ENCODE measurements at regions not wholly inside any gene's neighbourhood (a gene's known extent, or its start where the extent isn't known, plus 50 kb on each side); places are given as distances from the start of the nearest gene placed in this dataset.
"Not testable (repeated sequence)": the region's sequence is repeated elsewhere in the genome, so short reads cannot be mapped to it uniquely, and the experiment has no call there.

DNA sequence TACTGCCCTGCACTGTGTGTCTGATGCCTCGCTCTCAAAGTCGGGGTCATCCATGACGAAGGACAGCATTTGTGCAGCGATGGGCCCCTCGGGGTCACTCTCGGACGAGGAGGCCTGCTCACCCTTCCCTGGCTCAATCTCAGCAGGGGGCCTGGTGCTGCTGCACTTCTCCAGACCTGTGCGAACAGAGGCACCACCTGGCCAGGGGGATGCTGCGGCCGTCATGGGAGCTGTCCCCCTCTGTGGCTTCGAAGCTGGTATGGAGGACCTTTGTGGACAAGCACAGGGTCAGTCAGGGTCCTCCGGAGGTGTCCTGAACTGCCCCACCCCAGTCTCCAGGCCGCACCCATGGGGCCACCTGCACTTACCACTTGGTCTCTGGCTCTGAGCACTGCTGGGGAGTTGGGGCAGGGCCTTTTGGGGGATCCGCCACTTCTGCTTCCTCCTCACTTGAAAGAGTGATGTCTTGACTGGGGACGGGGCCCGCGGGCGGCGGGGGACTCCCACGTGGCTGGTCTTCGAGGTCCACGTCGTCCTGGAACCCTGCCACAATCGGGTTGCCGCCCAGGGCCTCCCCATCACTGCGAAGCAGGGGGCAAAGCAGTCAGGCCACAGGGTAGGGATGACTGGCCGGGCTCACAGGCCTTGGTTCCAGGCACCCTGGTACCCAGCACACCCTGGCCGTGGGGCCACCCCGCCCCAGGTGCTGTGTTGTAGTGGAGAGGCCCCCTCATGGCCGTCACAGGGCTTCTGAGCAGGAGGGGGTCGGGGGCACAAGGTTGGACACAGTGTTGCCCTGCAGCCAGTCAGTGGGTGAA is 306.7 kb downstream of the CCDC74A start:
- H3K4me3 ChIP-seq (ENCODE audit: low read depth in 1 of 3, low read length in 3 of 3); H3K4me1 ChIP-seq (ENCODE audit: control insufficient read depth in 4 of 4, insufficient read depth in 4 of 4, low read length in 3 of 4); DNase-seq (ENCODE audit: low spot score); H3K27ac ChIP-seq (ENCODE audit: low read depth in 1 of 2, low read length in 2 of 2); H3K27me3 ChIP-seq (ENCODE audit: control insufficient read depth in 4 of 4, insufficient read depth in 4 of 4, low read length in 3 of 4); H3K9ac ChIP-seq (ENCODE audit: low read depth in 1 of 2, low read length in 2 of 2); H3K9me3 ChIP-seq (ENCODE audit: control insufficient read depth in 4 of 4, low read length in 3 of 4); H3K36me3 ChIP-seq (ENCODE audit: control insufficient read depth in 4 of 4, insufficient read depth in 3 of 4, low read depth in 1 of 4, low read length in 3 of 4): not testable (repeated sequence)
- WGBS: 87% methylated on average over 31 of the region's 31 CpGs

DNA sequence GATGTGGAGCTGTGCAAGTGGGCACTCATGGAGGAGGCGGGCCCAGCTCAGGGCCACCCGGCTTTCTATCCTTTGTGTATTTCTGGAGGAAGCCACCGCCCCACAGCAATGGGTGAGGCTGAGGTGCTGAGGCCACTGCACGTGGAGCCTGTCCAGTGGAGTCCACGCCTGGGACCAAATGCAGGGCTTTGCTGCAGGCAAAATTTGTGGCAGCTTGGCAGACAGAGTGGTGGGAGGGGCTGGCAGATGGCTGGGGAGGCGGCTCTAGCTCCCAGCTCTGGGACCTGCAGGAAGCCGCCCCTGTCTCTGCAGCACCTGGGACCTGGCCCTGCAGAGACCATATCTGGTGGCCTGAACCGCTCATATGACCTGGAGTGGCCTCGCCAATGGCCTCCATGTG is 307.3 kb downstream of the CCDC74A start:
- H3K4me3 ChIP-seq (ENCODE audit: low read depth in 1 of 3, low read length in 3 of 3); H3K27me3 ChIP-seq (ENCODE audit: control insufficient read depth in 4 of 4, insufficient read depth in 4 of 4, low read length in 3 of 4); H3K9ac ChIP-seq (ENCODE audit: low read depth in 1 of 2, low read length in 2 of 2); H3K4me1 ChIP-seq (ENCODE audit: control insufficient read depth in 4 of 4, insufficient read depth in 4 of 4, low read length in 3 of 4); H3K36me3 ChIP-seq (ENCODE audit: control insufficient read depth in 4 of 4, insufficient read depth in 3 of 4, low read depth in 1 of 4, low read length in 3 of 4); H3K27ac ChIP-seq (ENCODE audit: low read depth in 1 of 2, low read length in 2 of 2); H3K9me3 ChIP-seq (ENCODE audit: control insufficient read depth in 4 of 4, low read length in 3 of 4); DNase-seq (ENCODE audit: low spot score): not testable (repeated sequence)
- 88% methylated on average over 9 of the region's 9 CpGs for WGBS

GRCh38 chr2:131835621-131836091 is 308.0 kb downstream of the CCDC74A start:
- no peaks in the 10 kb centered on the region for H3K36me3 ChIP-seq (ENCODE audit: control insufficient read depth in 4 of 4, insufficient read depth in 3 of 4, low read depth in 1 of 4, low read length in 3 of 4)
- H3K4me3 ChIP-seq (ENCODE audit: low read depth in 1 of 3, low read length in 3 of 3): no peak overlapping the region
- no peak overlapping the region for H3K27ac ChIP-seq (ENCODE audit: low read depth in 1 of 2, low read length in 2 of 2)
- no peak overlapping the region for H3K9ac ChIP-seq (ENCODE audit: low read depth in 1 of 2, low read length in 2 of 2)
- no peak for DNase-seq (ENCODE audit: low spot score)
- TF ChIP-seq RAD21 (IDR thresholded peaks at IDR 0.05) (no peak), ZBTB33 (IDR thresholded peaks at IDR 0.05) (no peak), NR2F2 (IDR thresholded peaks at IDR 0.05) (no peak), SP1 (IDR thresholded peaks at IDR 0.05) (no peak), GABPA (IDR thresholded peaks at IDR 0.05 in 1 of 2, conservative IDR thresholded peaks at IDR 0.05 in 1 of 2) (no peak), HNF4A (conservative IDR thresholded peaks at IDR 0.05) (no peak), FOXA2 (IDR thresholded peaks at IDR 0.05) (no peak), EGR1 (IDR thresholded peaks at IDR 0.05; ENCODE audit: low read depth in 2 of 2) (no peak), RXRA (IDR thresholded peaks at IDR 0.05) (no peak), FOXA1 (IDR thresholded peaks at IDR 0.05) (no peak), YY1 (IDR thresholded peaks at IDR 0.05) (no peak), JUND (IDR thresholded peaks at IDR 0.05) (no peak), TAF1 (conservative IDR thresholded peaks at IDR 0.05) (no peak)
- TF ChIP-seq, protein P1, sequence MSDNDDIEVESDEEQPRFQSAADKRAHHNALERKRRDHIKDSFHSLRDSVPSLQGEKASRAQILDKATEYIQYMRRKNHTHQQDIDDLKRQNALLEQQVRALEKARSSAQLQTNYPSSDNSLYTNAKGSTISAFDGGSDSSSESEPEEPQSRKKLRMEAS (IDR thresholded peaks at IDR 0.05): no peak
- TF ChIP-seq, protein P2, sequence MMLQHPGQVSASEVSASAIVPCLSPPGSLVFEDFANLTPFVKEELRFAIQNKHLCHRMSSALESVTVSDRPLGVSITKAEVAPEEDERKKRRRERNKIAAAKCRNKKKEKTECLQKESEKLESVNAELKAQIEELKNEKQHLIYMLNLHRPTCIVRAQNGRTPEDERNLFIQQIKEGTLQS (IDR thresholded peaks at IDR 0.05): no peak
- TF ChIP-seq, protein P3, sequence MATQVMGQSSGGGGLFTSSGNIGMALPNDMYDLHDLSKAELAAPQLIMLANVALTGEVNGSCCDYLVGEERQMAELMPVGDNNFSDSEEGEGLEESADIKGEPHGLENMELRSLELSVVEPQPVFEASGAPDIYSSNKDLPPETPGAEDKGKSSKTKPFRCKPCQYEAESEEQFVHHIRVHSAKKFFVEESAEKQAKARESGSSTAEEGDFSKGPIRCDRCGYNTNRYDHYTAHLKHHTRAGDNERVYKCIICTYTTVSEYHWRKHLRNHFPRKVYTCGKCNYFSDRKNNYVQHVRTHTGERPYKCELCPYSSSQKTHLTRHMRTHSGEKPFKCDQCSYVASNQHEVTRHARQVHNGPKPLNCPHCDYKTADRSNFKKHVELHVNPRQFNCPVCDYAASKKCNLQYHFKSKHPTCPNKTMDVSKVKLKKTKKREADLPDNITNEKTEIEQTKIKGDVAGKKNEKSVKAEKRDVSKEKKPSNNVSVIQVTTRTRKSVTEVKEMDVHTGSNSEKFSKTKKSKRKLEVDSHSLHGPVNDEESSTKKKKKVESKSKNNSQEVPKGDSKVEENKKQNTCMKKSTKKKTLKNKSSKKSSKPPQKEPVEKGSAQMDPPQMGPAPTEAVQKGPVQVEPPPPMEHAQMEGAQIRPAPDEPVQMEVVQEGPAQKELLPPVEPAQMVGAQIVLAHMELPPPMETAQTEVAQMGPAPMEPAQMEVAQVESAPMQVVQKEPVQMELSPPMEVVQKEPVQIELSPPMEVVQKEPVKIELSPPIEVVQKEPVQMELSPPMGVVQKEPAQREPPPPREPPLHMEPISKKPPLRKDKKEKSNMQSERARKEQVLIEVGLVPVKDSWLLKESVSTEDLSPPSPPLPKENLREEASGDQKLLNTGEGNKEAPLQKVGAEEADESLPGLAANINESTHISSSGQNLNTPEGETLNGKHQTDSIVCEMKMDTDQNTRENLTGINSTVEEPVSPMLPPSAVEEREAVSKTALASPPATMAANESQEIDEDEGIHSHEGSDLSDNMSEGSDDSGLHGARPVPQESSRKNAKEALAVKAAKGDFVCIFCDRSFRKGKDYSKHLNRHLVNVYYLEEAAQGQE (IDR thresholded peaks at IDR 0.05): no peak
- no peaks in the 10 kb centered on the region for H3K9me3 ChIP-seq (ENCODE audit: control insufficient read depth in 4 of 4, low read length in 3 of 4)
- no peaks in the 10 kb centered on the region for H3K27me3 ChIP-seq (ENCODE audit: control insufficient read depth in 4 of 4, insufficient read depth in 4 of 4, low read length in 3 of 4)
- no peaks in the 10 kb centered on the region for H3K4me1 ChIP-seq (ENCODE audit: control insufficient read depth in 4 of 4, insufficient read depth in 4 of 4, low read length in 3 of 4)
- WGBS: 85% methylated on average over 24 of the region's 24 CpGs

DNA sequence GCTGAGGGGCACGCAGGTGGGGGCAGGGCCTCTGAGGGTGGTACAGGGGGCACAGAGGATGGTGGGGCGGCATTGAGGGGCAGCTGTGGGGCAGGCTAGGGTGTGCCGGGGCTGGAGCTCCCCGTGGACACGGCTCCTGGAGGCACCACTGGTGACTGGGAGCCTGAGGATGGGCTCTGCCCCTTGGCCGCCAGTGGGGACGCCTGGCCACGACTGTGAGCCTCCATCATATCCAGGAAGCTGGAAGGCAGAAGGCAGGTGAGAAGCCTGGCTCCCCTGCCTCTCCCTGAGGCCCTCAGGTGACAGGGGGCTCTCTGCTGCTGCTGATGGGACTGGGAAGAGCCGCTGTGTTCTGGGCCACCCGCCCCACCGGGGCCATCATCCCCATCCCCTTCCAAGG is 308.4 kb downstream of the CCDC74A start:
- DNase-seq (ENCODE audit: low spot score); H3K27ac ChIP-seq (ENCODE audit: low read depth in 1 of 2, low read length in 2 of 2); H3K9ac ChIP-seq (ENCODE audit: low read depth in 1 of 2, low read length in 2 of 2); H3K4me1 ChIP-seq (ENCODE audit: control insufficient read depth in 4 of 4, insufficient read depth in 4 of 4, low read length in 3 of 4); H3K4me3 ChIP-seq (ENCODE audit: low read depth in 1 of 3, low read length in 3 of 3); H3K36me3 ChIP-seq (ENCODE audit: control insufficient read depth in 4 of 4, insufficient read depth in 3 of 4, low read depth in 1 of 4, low read length in 3 of 4); H3K9me3 ChIP-seq (ENCODE audit: control insufficient read depth in 4 of 4, low read length in 3 of 4); H3K27me3 ChIP-seq (ENCODE audit: control insufficient read depth in 4 of 4, insufficient read depth in 4 of 4, low read length in 3 of 4): not testable (repeated sequence)
- WGBS: 86% methylated on average over 11 of the region's 11 CpGs

All from liver (tissue), 7 donors.